A172 (cell line): ENCODE measurements at regions not wholly inside any gene's neighbourhood (a gene's known extent, or its start where the extent isn't known, plus 50 kb on each side); places are given as distances from the start of the nearest gene placed in this dataset.
A peak's percentile ranks its signal among the peaks of the same experiment; 100 is the strongest.

Experiments used
- DNase-seq: peaks from one replicate; pipeline ENCODE4 v3.0.0-alpha.2; 2015; ENCODE audit warnings: low spot score

- DNase-seq: no peak
Measured at GRCh38 chr13:31927219-31927653, 104.3 kb upstream of the FRY start.

- DNase-seq: no peak
Measured at GRCh38 chr13:31929031-31929770, 102.4 kb upstream of the FRY start.

GRCh38 chr13:31930490-31930889 lies 101.1 kb upstream of the FRY start:
- no peak for DNase-seq

- DNase-seq: peak; percentile 20
Measured at GRCh38 chr13:31930901-31931522, 100.6 kb upstream of the FRY start.

GRCh38 chr13:31937436-31937835 lies 94.1 kb upstream of the FRY start:
- no peak for DNase-seq

GRCh38 chr13:31940076-31940475 lies 91.5 kb upstream of the FRY start:
- DNase-seq: no peak

GRCh38 chr13:31943591-31943990 lies 88.0 kb upstream of the FRY start:
- DNase-seq: no peak

- DNase-seq: no peak
Measured at GRCh38 chr13:31944262-31945160, 87.1 kb upstream of the FRY start.

GRCh38 chr13:31945202-31945961 lies 86.2 kb upstream of the FRY start:
- DNase-seq: peak; percentile 55

GRCh38 chr13:31946091-31946770 lies 85.3 kb upstream of the FRY start:
- no peak for DNase-seq

- no peak for DNase-seq
Measured at GRCh38 chr13:31947105-31947504, 84.5 kb upstream of the FRY start.

- DNase-seq: no peak
Measured at GRCh38 chr13:31947506-31947905, 84.1 kb upstream of the FRY start.

GRCh38 chr13:31949486-31949885 lies 82.1 kb upstream of the FRY start:
- DNase-seq: no peak

- DNase-seq: no peak
Measured at GRCh38 chr13:31950111-31950815, 81.3 kb upstream of the FRY start.

GRCh38 chr13:31951215-31951678 lies 80.3 kb upstream of the FRY start:
- DNase-seq: peak; percentile 19

GRCh38 chr13:31952641-31953380 lies 78.8 kb upstream of the FRY start:
- DNase-seq: no peak

GRCh38 chr13:31955101-31955500 lies 76.5 kb upstream of the FRY start:
- DNase-seq: no peak

GRCh38 chr13:31955741-31956140 lies 75.8 kb upstream of the FRY start:
- DNase-seq: no peak

- no peak for DNase-seq
Measured at GRCh38 chr13:31956980-31957644, 74.5 kb upstream of the FRY start.
